ENCODE measurements at regions not wholly inside any gene's neighbourhood (a gene's known extent, or its start where the extent isn't known, plus 50 kb on each side); places are given as distances from the start of the nearest gene placed in this dataset.

- Histone ChIP-seq H3K27me3 (ENCODE audit: control insufficient read depth, insufficient read depth, low read length) (no peaks in the 10 kb centered on the region), H3K9ac (ENCODE audit: low read length) (no peak overlapping the region)
These were observed 387.0 kb upstream of the DMAC1 start for GRCh38 chr9:8186560-8186959.

GRCh38 chr9:8183618-8184017 lies 384.0 kb upstream of the DMAC1 start:
- Histone ChIP-seq H3K27ac (ENCODE audit: low read length) (no peak overlapping the region), H3K27me3 (ENCODE audit: control insufficient read depth, insufficient read depth, low read length) (no peaks in the 10 kb centered on the region), H3K4me3 (ENCODE audit: low read length) (no peak overlapping the region), H3K4me1 (ENCODE audit: control insufficient read depth, low read depth, low read length) (no peaks in the 10 kb centered on the region), H3K9me3 (ENCODE audit: control insufficient read depth, low read depth, low read length) (no peaks in the 10 kb centered on the region), H3K36me3 (ENCODE audit: control insufficient read depth, low read depth, low read length) (no peaks in the 10 kb centered on the region), H3K9ac (ENCODE audit: low read length) (no peak overlapping the region)

More at GRCh38 chr9:8186560-8186959, 387.0 kb upstream of the DMAC1 start:
- Histone ChIP-seq H3K4me1 (ENCODE audit: control insufficient read depth, low read depth, low read length) (no peaks in the 10 kb centered on the region), H3K36me3 (ENCODE audit: control insufficient read depth, low read depth, low read length) (no peaks in the 10 kb centered on the region), H3K4me3 (ENCODE audit: low read length) (no peak overlapping the region), H3K9me3 (ENCODE audit: control insufficient read depth, low read depth, low read length) (no peaks in the 10 kb centered on the region), H3K27ac (ENCODE audit: low read length) (no peak overlapping the region)

- Histone ChIP-seq H3K4me1 (ENCODE audit: control insufficient read depth, low read depth, low read length) (no peaks in the 10 kb centered on the region), H3K4me3 (ENCODE audit: low read length) (no peak overlapping the region), H3K27ac (ENCODE audit: low read length) (no peak overlapping the region), H3K27me3 (ENCODE audit: control insufficient read depth, insufficient read depth, low read length) (no peaks in the 10 kb centered on the region), H3K36me3 (ENCODE audit: control insufficient read depth, low read depth, low read length) (no peaks in the 10 kb centered on the region), H3K9me3 (ENCODE audit: control insufficient read depth, low read depth, low read length) (no peaks in the 10 kb centered on the region), H3K9ac (ENCODE audit: low read length) (no peak overlapping the region)
These were observed 379.9 kb upstream of the DMAC1 start for GRCh38 chr9:8179381-8180053.

- no peaks in the 10 kb centered on the region for H3K4me1 ChIP-seq (ENCODE audit: control insufficient read depth, low read depth, low read length)
- H3K36me3 ChIP-seq (ENCODE audit: control insufficient read depth, low read depth, low read length): no peaks in the 10 kb centered on the region
- no peaks in the 10 kb centered on the region for H3K27me3 ChIP-seq (ENCODE audit: control insufficient read depth, insufficient read depth, low read length)
- no peak overlapping the region for H3K4me3 ChIP-seq (ENCODE audit: low read length)
- no peak overlapping the region for H3K27ac ChIP-seq (ENCODE audit: low read length)
- no peak overlapping the region for H3K9ac ChIP-seq (ENCODE audit: low read length)
- no peaks in the 10 kb centered on the region for H3K9me3 ChIP-seq (ENCODE audit: control insufficient read depth, low read depth, low read length)
These were observed 372.4 kb upstream of the DMAC1 start for GRCh38 chr9:8172000-8172399.

GRCh38 chr9:8168916-8169438 lies 369.4 kb upstream of the DMAC1 start:
- no peak overlapping the region for H3K27ac ChIP-seq (ENCODE audit: low read length)
- H3K9ac ChIP-seq (ENCODE audit: low read length): no peak overlapping the region
- H3K36me3 ChIP-seq (ENCODE audit: control insufficient read depth, low read depth, low read length): no peaks in the 10 kb centered on the region
- H3K4me3 ChIP-seq (ENCODE audit: low read length): no peak overlapping the region
- no peaks in the 10 kb centered on the region for H3K9me3 ChIP-seq (ENCODE audit: control insufficient read depth, low read depth, low read length)
- no peaks in the 10 kb centered on the region for H3K27me3 ChIP-seq (ENCODE audit: control insufficient read depth, insufficient read depth, low read length)
- no peaks in the 10 kb centered on the region for H3K4me1 ChIP-seq (ENCODE audit: control insufficient read depth, low read depth, low read length)

- H3K4me1 ChIP-seq (ENCODE audit: control insufficient read depth, low read depth, low read length): no peaks in the 10 kb centered on the region
- H3K27me3 ChIP-seq (ENCODE audit: control insufficient read depth, insufficient read depth, low read length): no peaks in the 10 kb centered on the region
- H3K4me3 ChIP-seq (ENCODE audit: low read length): no peak overlapping the region
- no peak overlapping the region for H3K9ac ChIP-seq (ENCODE audit: low read length)
- no peak overlapping the region for H3K27ac ChIP-seq (ENCODE audit: low read length)
- no peaks in the 10 kb centered on the region for H3K9me3 ChIP-seq (ENCODE audit: control insufficient read depth, low read depth, low read length)
- no peaks in the 10 kb centered on the region for H3K36me3 ChIP-seq (ENCODE audit: control insufficient read depth, low read depth, low read length)
These were observed 361.2 kb upstream of the DMAC1 start for GRCh38 chr9:8160787-8161186.

GRCh38 chr9:8158574-8158973 lies 359.0 kb upstream of the DMAC1 start:
- Histone ChIP-seq H3K27ac (ENCODE audit: low read length) (no peak overlapping the region), H3K4me3 (ENCODE audit: low read length) (no peak overlapping the region), H3K27me3 (ENCODE audit: control insufficient read depth, insufficient read depth, low read length) (no peaks in the 10 kb centered on the region), H3K36me3 (ENCODE audit: control insufficient read depth, low read depth, low read length) (no peaks in the 10 kb centered on the region), H3K4me1 (ENCODE audit: control insufficient read depth, low read depth, low read length) (no peaks in the 10 kb centered on the region), H3K9me3 (ENCODE audit: control insufficient read depth, low read depth, low read length) (no peaks in the 10 kb centered on the region), H3K9ac (ENCODE audit: low read length) (no peak overlapping the region)

- no peak overlapping the region for H3K4me3 ChIP-seq (ENCODE audit: low read length)
- no peaks in the 10 kb centered on the region for H3K4me1 ChIP-seq (ENCODE audit: control insufficient read depth, low read depth, low read length)
- no peaks in the 10 kb centered on the region for H3K9me3 ChIP-seq (ENCODE audit: control insufficient read depth, low read depth, low read length)
- no peaks in the 10 kb centered on the region for H3K27me3 ChIP-seq (ENCODE audit: control insufficient read depth, insufficient read depth, low read length)
- no peak overlapping the region for H3K9ac ChIP-seq (ENCODE audit: low read length)
- no peak overlapping the region for H3K27ac ChIP-seq (ENCODE audit: low read length)
- H3K36me3 ChIP-seq (ENCODE audit: control insufficient read depth, low read depth, low read length): no peaks in the 10 kb centered on the region
These were observed 358.2 kb upstream of the DMAC1 start for GRCh38 chr9:8157683-8158324.

GRCh38 chr9:8156346-8156745 lies 356.8 kb upstream of the DMAC1 start:
- H3K27me3 ChIP-seq (ENCODE audit: control insufficient read depth, insufficient read depth, low read length): no peaks in the 10 kb centered on the region
- no peaks in the 10 kb centered on the region for H3K4me1 ChIP-seq (ENCODE audit: control insufficient read depth, low read depth, low read length)

GRCh38 chr9:8155706-8156105 lies 356.1 kb upstream of the DMAC1 start:
- H3K36me3 ChIP-seq (ENCODE audit: control insufficient read depth, low read depth, low read length): no peaks in the 10 kb centered on the region
- H3K9me3 ChIP-seq (ENCODE audit: control insufficient read depth, low read depth, low read length): peaks cover 4% of the 10 kb centered on the region
- no peak overlapping the region for H3K9ac ChIP-seq (ENCODE audit: low read length)
- H3K27me3 ChIP-seq (ENCODE audit: control insufficient read depth, insufficient read depth, low read length): no peaks in the 10 kb centered on the region
- no peak overlapping the region for H3K4me3 ChIP-seq (ENCODE audit: low read length)
- H3K27ac ChIP-seq (ENCODE audit: low read length): no peak overlapping the region
- no peaks in the 10 kb centered on the region for H3K4me1 ChIP-seq (ENCODE audit: control insufficient read depth, low read depth, low read length)

More at GRCh38 chr9:8156346-8156745, 356.8 kb upstream of the DMAC1 start:
- no peak overlapping the region for H3K27ac ChIP-seq (ENCODE audit: low read length)
- H3K9me3 ChIP-seq (ENCODE audit: control insufficient read depth, low read depth, low read length): no peaks in the 10 kb centered on the region
- H3K9ac ChIP-seq (ENCODE audit: low read length): no peak overlapping the region
- no peak overlapping the region for H3K4me3 ChIP-seq (ENCODE audit: low read length)
- no peaks in the 10 kb centered on the region for H3K36me3 ChIP-seq (ENCODE audit: control insufficient read depth, low read depth, low read length)

GRCh38 chr9:8143677-8144076 lies 344.1 kb upstream of the DMAC1 start:
- Histone ChIP-seq H3K9ac (ENCODE audit: low read length) (no peak overlapping the region), H3K27ac (ENCODE audit: low read length) (no peak overlapping the region), H3K4me3 (ENCODE audit: low read length) (no peak overlapping the region), H3K9me3 (ENCODE audit: control insufficient read depth, low read depth, low read length) (no peaks in the 10 kb centered on the region), H3K36me3 (ENCODE audit: control insufficient read depth, low read depth, low read length) (no peaks in the 10 kb centered on the region), H3K27me3 (ENCODE audit: control insufficient read depth, insufficient read depth, low read length) (no peaks in the 10 kb centered on the region), H3K4me1 (ENCODE audit: control insufficient read depth, low read depth, low read length) (peaks cover 24% of the 10 kb centered on the region)

- H3K27ac ChIP-seq (ENCODE audit: low read length): no peak overlapping the region
- H3K36me3 ChIP-seq (ENCODE audit: control insufficient read depth, low read depth, low read length): no peaks in the 10 kb centered on the region
- H3K4me1 ChIP-seq (ENCODE audit: control insufficient read depth, low read depth, low read length): peaks cover 25% of the 10 kb centered on the region
- H3K9me3 ChIP-seq (ENCODE audit: control insufficient read depth, low read depth, low read length): no peaks in the 10 kb centered on the region
- H3K4me3 ChIP-seq (ENCODE audit: low read length): no peak overlapping the region
- no peaks in the 10 kb centered on the region for H3K27me3 ChIP-seq (ENCODE audit: control insufficient read depth, insufficient read depth, low read length)
- no peak overlapping the region for H3K9ac ChIP-seq (ENCODE audit: low read length)
These were observed 341.0 kb upstream of the DMAC1 start for GRCh38 chr9:8140557-8140956.
